Activated CD8-positive, alpha-beta memory T cell treated with anti-CD3 and anti-CD28 coated beads, Interleukin-2, amount 50 U/mL, for 48 hours (primary cell): ENCODE measurements at regions not wholly inside any gene's neighbourhood (a gene's known extent, or its start where the extent isn't known, plus 50 kb on each side); places are given as distances from the start of the nearest gene placed in this dataset.
A peak's percentile ranks its signal among the peaks of the same experiment; 100 is the strongest.
"Not testable (repeated sequence)": the region's sequence is repeated elsewhere in the genome, so short reads cannot be mapped to it uniquely, and the experiment has no call there.

Experiments used
- DNase-seq: peaks from one replicate; pipeline ENCODE4 v3.0.0-alpha.2; 2020

DNA sequence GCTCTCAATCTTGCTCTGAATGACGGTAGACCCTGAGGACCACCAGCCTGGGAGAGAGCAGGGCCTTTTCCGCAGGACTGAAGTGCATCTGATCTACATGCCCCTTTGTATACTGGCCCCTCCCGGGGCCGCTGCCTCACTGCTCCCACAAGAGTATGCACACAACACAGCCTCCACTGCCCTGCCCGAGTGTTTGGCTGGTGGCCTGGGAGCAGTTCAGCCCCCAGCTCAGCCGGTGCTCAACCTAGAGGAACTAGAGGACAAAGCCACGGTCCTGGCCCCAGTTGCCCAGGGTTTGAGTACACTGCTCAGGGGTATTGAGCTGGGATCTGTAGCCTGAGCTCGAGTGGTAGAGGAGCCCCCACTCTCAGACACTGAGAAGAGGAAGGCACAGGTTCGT, 118.9 kb upstream of the CAB39 start:
- DNase-seq: no peak

GRCh38 chr2:230594286-230594840, 118.3 kb upstream of the CAB39 start:
- DNase-seq: no peak

DNA sequence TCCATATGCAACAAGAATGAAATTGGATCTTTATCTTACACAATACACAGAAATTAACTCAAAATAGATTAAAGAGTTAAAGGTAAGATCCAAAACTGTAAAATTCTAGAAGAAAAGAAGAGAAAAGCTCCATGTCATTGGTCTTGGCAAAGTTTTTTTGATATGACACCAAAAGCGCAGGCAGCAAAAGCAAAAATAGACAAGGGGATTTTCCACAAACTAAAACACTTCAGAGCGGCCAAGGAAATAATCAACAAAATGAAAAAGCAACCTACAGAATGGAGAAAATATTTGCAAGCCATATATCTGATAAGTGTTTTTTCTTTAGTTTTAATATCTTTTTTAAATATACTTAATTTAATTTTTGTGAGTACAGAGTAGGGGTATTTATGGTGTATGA, 112.8 kb upstream of the CAB39 start:
- no peak for DNase-seq

DNA sequence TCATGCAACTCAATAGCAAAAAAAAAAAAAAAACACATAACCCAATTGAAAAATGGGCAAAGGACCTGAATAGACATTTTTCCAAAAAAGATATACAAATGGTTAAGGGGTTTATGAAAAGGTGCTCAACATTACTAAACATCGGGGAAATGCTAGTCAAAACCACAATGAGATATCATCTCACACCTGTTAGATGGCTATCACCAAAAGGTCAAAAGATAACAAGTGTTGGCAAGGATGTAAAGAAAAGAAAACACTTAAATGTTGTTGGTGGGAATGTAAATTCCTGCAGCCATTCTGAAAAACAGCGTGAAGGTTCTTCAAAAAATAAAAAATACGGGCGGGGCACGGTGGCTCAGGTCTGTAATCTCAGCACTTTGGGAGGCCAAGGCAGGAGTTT, 112.4 kb upstream of the CAB39 start:
- no peak for DNase-seq

DNA sequence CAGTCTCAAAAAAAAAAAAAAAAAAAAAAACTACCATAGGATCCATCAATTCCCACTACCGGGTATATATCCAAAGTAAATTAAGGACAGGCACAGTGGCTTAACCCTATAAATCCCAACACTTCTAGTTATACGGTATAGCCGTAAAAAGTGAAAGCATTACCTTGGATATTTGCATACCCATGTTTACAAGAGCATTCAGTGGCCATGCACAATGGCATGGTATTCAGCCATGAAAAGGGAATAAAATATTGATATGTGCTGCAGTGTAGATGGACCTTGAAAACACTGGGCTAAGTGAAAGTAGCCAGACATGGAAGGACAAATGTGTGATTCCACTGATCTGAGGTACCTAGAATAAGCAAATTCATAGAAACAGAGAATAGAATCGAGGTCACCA, 111.8 kb upstream of the CAB39 start:
- DNase-seq: no peak

DNA sequence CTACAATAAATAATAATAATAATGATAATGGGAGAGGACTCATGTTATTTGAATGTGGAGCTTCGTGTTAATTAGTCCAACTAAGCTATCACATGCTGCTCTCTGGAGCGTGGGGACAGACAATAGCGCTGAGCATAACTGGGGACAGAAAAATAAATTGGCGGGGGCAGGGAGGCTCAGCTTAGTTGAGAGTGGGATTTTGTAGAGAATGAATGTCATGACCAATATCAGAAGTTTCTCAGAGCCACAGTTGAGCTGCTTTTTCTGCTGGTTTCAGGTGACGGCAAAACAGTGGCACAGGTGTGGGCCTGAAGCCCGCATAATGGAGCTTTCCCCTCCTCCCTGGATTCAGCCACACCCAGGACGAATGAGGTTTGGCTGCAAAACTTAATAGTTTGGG, 111.1 kb upstream of the CAB39 start:
- DNase-seq: no peak

GRCh38 chr2:230602562-230603230, 109.9 kb upstream of the CAB39 start:
- no peak for DNase-seq

- not testable (repeated sequence) for DNase-seq
Measured at GRCh38 chr2:230603317-230603716, 109.3 kb upstream of the CAB39 start.

DNA sequence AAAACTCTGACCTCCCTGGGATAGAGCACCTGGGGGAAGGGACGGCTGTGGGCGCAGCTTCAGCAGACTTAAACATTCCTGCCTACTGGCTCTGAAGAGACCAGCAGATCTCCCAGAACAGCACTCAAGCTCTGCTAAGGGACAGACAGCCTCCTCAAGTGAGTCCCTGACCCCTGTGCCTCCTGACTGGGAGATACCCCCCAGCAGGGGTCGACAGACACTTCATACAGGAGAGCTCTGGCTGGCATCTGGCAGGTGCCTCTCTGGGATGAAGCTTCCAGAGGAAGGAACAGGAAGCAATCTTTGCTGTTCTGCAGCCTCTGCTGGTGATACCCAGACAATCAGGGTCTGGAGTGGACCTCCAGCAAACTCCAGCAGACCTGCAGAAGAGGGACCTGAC, 108.5 kb upstream of the CAB39 start:
- not testable (repeated sequence) for DNase-seq

GRCh38 chr2:230614040-230614439, 98.6 kb upstream of the CAB39 start:
- DNase-seq: no peak

GRCh38 chr2:230614913-230615332, 97.7 kb upstream of the CAB39 start:
- DNase-seq: no peak

GRCh38 chr2:230617256-230617706, 95.4 kb upstream of the CAB39 start:
- DNase-seq: not testable (repeated sequence)

DNA sequence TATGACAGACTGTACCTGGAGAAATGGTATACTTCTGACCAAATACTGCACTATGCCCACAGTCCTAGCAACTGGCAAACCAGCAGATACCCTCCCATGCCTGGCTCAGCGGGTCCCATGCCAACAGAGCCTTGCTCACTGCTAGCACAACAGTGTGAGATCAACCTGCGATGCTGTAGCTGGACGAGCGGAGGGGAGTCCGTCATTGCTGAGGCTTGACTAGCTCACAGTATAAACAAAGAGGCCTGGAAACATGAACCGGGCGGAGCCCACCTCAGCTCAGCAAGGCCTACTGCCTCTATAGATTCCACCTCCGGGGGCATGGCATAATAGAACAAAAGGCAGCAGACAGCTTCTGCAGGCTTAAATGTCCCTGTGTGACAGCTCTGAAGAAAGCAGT, 93.2 kb upstream of the CAB39 start:
- DNase-seq: no peak

DNA sequence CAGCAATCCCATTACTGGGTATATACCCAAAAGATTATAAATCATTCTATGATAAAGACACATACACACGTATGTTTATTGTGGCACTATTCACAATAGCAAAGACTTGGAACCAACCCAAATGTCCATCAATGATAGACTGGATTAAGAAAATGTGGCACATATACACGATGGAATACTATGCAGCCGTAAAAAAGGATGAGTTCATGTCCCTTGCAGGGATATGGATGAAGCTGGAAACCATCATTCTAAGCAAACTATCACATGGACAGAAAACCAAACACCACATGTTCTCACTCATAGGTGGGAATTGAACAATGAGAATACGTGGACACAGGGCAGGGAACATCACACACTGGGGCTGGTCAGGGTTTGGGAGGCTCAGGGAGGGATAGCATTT, 87.4 kb upstream of the CAB39 start:
- DNase-seq: not testable (repeated sequence)

- not testable (repeated sequence) for DNase-seq
Measured at GRCh38 chr2:230627091-230627490, 85.6 kb upstream of the CAB39 start.

- DNase-seq: no peak
Measured at GRCh38 chr2:230627806-230628724, 84.6 kb upstream of the CAB39 start.

GRCh38 chr2:230631470-230631869, 81.2 kb upstream of the CAB39 start:
- DNase-seq: no peak

- DNase-seq: no peak
Measured at GRCh38 chr2:230634146-230634545, 78.5 kb upstream of the CAB39 start.

GRCh38 chr2:230634721-230635313, 77.8 kb upstream of the CAB39 start:
- DNase-seq: peak; percentile 29

DNA sequence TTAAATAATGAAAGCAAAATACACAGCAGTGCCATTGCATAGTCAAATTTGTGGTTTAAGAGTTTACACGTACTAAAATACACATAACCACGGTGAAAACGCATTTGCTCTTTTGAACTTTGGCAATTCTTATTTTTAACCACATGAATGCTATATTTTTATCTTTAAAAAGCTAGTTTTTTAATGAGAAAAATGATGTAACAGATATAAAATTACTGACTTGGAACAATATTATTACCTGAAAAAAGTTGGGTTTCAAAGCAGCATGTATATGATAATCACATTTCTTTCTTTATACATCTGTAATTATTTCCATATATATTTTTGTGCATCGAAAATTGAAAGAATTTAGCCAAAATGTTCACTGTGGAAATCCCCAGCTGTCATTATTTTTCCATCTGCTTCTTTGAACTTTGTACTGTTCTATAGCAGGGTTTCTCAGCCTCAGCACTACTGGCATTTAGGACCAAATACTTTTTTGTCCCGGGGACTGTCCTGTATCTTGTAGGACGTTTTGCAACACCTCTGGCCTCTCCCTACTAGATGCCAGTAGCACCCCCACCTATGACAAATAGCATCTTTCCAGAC, 75.9 kb upstream of the CAB39 start:
- DNase-seq: no peak

GRCh38 chr2:230637486-230637885, 75.2 kb upstream of the CAB39 start:
- DNase-seq: peak; percentile 43

DNA sequence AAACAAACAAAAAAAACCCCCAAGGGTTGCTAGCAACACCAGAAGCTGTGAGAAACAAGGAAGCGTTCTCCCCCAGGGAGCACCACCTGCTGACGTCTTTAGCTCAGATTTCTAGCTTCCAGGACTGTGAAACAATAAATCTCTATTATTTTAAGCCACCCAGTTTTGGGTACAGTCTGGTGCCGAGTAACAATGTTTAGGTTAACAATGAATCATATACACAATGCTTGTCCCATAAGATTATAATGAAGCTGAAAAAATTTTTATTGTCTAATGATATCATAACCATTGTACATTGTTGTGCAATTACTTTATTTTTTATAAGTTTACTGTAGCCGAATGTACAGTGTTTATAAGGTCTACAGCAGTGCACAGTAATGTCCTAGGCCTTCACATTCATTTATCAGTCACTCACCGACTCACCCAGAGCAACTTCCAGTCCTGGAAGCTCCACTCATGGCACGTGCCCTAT, 72.1 kb upstream of the CAB39 start:
- DNase-seq: peak; percentile 23

- peak; percentile 54 for DNase-seq
Measured at GRCh38 chr2:230642966-230643365, 69.7 kb upstream of the CAB39 start.
